Activated naive CD4-positive, alpha-beta T cell treated with anti-CD3 and anti-CD28 coated beads, Interleukin-2, amount 10 ng/mL, durations not matched to agents 7 days and 5 days (primary cell): ENCODE measurements at regions not wholly inside any gene's neighbourhood (a gene's known extent, or its start where the extent isn't known, plus 50 kb on each side); places are given as distances from the start of the nearest gene placed in this dataset.

Experiments used
- CTCF ChIA-PET: fragments of 350-600 bp; sonication (Branson Sonifier 250); formaldehyde crosslinking; loops from one replicate; lab custom pipeline; 2021; ENCODE audit warnings: antibody characterized with exemption; lab: Charles Lee
- DNase-seq: peaks from one replicate; pipeline ENCODE4 v3.0.0-alpha.2; 2020
- H3K27ac Mint-ChIP-seq: one replicate; pipeline ENCODE4 v1.8.0; 2021; ENCODE audit warnings: mild to moderate bottlenecking, moderate library complexity, mixed read lengths
- H3K27me3 Mint-ChIP-seq: one replicate; pipeline ENCODE4 v1.8.0; 2021; ENCODE audit warnings: mild to moderate bottlenecking, mixed read lengths
- H3K36me3 Mint-ChIP-seq: one replicate; pipeline ENCODE4 v1.8.0; 2021; ENCODE audit warnings: mixed read lengths
- H3K4me1 Mint-ChIP-seq: one replicate; pipeline ENCODE4 v1.8.0; 2021; ENCODE audit warnings: mixed read lengths
- H3K4me3 Mint-ChIP-seq: one replicate; pipeline ENCODE4 v1.8.0; 2021; ENCODE audit warnings: mild to moderate bottlenecking, moderate library complexity, mixed read lengths
- H3K9me3 Mint-ChIP-seq: one replicate; pipeline ENCODE4 v1.8.0; 2021; ENCODE audit warnings: mixed read lengths

- Mint-ChIP-seq H3K27ac (no peak overlapping the region), H3K36me3 (peaks cover 6% of the 10 kb centered on the region), H3K9me3 (no peaks in the 10 kb centered on the region), H3K27me3 (no peaks in the 10 kb centered on the region), H3K4me1 (no peaks in the 10 kb centered on the region), H3K4me3 (no peak overlapping the region)
- CTCF ChIA-PET: no interaction called here
- DNase-seq: no peak
Measured at GRCh38 chr12:124517260-124518050, 50.0 kb downstream of the NCOR2 start.

GRCh38 chr12:124516850-124517249, 50.6 kb downstream of the NCOR2 start:
- Mint-ChIP-seq H3K27ac (no peak overlapping the region), H3K36me3 (peaks cover 4% of the 10 kb centered on the region), H3K9me3 (no peaks in the 10 kb centered on the region), H3K27me3 (no peaks in the 10 kb centered on the region), H3K4me1 (no peaks in the 10 kb centered on the region), H3K4me3 (no peak overlapping the region)
- no peak for DNase-seq
- CTCF ChIA-PET: no interaction called here

- Mint-ChIP-seq H3K4me1 (no peaks in the 10 kb centered on the region), H3K27me3 (no peaks in the 10 kb centered on the region), H3K36me3 (peaks cover 4% of the 10 kb centered on the region), H3K9me3 (no peaks in the 10 kb centered on the region), H3K4me3 (no peak overlapping the region), H3K27ac (no peak overlapping the region)
- CTCF ChIA-PET: no interaction called here
- DNase-seq: no peak
Measured at GRCh38 chr12:124515981-124516380, 51.4 kb downstream of the NCOR2 start.

GRCh38 chr12:124514996-124515932, 52.1 kb downstream of the NCOR2 start:
- CTCF ChIA-PET: interaction anchor here (0.7 kb wide), 1 partner anchor 728 kb away, joined by 3 read pairs; no protein-coding TSS in a partner anchor
- H3K27me3 Mint-ChIP-seq: no peaks in the 10 kb centered on the region
- H3K36me3 Mint-ChIP-seq: peaks cover 4% of the 10 kb centered on the region
- H3K4me3 Mint-ChIP-seq: no peak overlapping the region
- no peak for DNase-seq
- H3K4me1 Mint-ChIP-seq: no peaks in the 10 kb centered on the region
- no peak overlapping the region for H3K27ac Mint-ChIP-seq
- H3K9me3 Mint-ChIP-seq: no peaks in the 10 kb centered on the region

DNA sequence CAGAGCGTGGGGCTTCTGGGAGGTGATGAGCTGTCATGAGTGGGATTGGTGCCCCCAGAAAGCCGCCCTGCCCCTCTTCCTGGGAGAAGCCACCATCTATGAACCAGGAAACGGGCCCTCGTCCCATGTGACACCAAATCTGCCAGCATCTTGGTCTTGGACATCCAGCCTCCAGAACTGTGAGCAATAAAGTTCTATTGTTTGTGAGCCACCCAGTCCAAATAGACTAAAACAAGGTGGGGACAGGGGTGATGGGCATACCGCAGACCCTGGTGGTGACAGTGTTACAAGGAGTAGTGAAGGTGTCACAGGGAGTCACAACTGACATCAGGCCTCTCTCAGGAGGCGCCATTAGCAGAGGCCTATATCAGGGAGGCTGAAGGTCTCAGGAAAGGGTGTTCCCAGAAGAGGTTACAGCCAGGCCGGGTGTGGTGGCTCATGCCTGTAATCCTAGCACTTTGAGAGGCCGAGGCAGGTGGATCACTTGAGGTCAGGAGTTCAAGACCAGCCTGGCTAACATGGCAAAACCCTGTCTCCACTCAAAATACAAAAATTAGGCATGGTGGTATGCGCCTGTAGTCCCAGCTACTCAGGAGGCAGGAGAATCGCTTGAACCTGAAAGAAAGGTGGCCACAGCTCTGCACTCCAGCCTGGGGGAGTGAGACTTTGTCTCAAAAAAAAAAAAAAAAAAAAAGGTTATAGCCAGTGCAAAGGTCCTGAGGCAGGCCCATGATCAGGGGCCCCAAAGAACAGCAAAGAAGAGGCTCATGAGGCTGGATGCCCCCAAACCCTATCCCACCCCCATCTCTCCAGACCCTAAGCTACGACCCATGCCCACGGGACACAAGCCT, 53.0 kb downstream of the NCOR2 start:
- H3K4me1 Mint-ChIP-seq: no peaks in the 10 kb centered on the region
- no peak overlapping the region for H3K27ac Mint-ChIP-seq
- H3K9me3 Mint-ChIP-seq: no peaks in the 10 kb centered on the region
- DNase-seq: no peak
- H3K27me3 Mint-ChIP-seq: no peaks in the 10 kb centered on the region
- no peak overlapping the region for H3K4me3 Mint-ChIP-seq
- CTCF ChIA-PET: interaction anchor here (0.7 kb wide), 1 partner anchor 727 kb away, joined by 3 read pairs; no protein-coding TSS in a partner anchor
- H3K36me3 Mint-ChIP-seq: peaks cover 4% of the 10 kb centered on the region

- H3K27me3 Mint-ChIP-seq: no peaks in the 10 kb centered on the region
- H3K36me3 Mint-ChIP-seq: peaks cover 4% of the 10 kb centered on the region
- CTCF ChIA-PET: no interaction called here
- H3K4me3 Mint-ChIP-seq: no peak overlapping the region
- no peaks in the 10 kb centered on the region for H3K9me3 Mint-ChIP-seq
- no peaks in the 10 kb centered on the region for H3K4me1 Mint-ChIP-seq
- H3K27ac Mint-ChIP-seq: no peak overlapping the region
- DNase-seq: no peak
Measured at GRCh38 chr12:124513297-124513867, 54.0 kb downstream of the NCOR2 start.

DNA sequence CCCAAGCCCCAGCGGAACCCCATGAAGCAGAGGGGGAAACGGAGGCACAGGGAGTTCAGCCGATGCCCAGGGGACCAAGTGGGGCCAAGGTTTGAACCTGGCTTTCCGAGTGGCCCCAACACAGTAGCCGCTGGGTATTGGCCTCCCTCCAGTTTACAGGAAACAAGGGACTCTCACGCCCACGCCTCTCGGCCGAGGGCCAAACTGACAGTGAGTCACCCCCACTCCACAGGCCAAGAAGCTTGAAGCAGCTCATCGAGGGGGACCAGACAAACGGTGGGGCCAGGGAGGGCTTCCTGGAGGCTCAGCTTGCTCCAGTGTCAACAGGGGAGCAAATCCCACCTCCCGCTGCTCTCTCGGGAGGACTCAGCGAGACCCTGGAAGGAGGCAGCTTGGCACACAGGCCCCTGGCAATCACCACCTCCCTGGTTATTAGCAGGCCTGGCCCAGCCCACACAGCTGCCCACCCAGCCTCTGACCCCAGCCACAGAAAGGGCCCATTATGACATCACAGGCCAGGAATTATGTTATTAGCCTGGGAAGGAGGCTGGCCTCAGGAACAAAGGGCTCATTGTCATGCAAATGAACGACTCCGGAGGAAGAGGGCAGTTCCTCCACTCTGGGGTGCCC, 54.6 kb downstream of the NCOR2 start:
- Mint-ChIP-seq H3K27me3 (no peaks in the 10 kb centered on the region), H3K36me3 (peaks cover 4% of the 10 kb centered on the region), H3K4me1 (no peaks in the 10 kb centered on the region), H3K4me3 (no peak overlapping the region), H3K9me3 (no peaks in the 10 kb centered on the region), H3K27ac (no peak overlapping the region)
- CTCF ChIA-PET: no interaction called here
- DNase-seq: no peak

- CTCF ChIA-PET: interaction anchor here (1.0 kb wide), 1 partner anchor 11 kb away, joined by 4 read pairs; no protein-coding TSS in a partner anchor
- Mint-ChIP-seq H3K27ac (no peak overlapping the region), H3K36me3 (peaks cover 4% of the 10 kb centered on the region), H3K4me3 (no peak overlapping the region), H3K4me1 (no peaks in the 10 kb centered on the region), H3K9me3 (no peaks in the 10 kb centered on the region), H3K27me3 (no peaks in the 10 kb centered on the region)
- DNase-seq: no peak
Measured at GRCh38 chr12:124511259-124511985, 56.0 kb downstream of the NCOR2 start.

GRCh38 chr12:124510301-124510970, 57.0 kb downstream of the NCOR2 start:
- Mint-ChIP-seq H3K4me3 (no peak overlapping the region), H3K4me1 (no peaks in the 10 kb centered on the region), H3K36me3 (peaks cover 1% of the 10 kb centered on the region), H3K27ac (no peak overlapping the region), H3K9me3 (no peaks in the 10 kb centered on the region), H3K27me3 (no peaks in the 10 kb centered on the region)
- CTCF ChIA-PET: interaction anchor here (1.0 kb wide), 1 partner anchor 10 kb away, joined by 4 read pairs; no protein-coding TSS in a partner anchor
- DNase-seq: peak; percentile 37

DNA sequence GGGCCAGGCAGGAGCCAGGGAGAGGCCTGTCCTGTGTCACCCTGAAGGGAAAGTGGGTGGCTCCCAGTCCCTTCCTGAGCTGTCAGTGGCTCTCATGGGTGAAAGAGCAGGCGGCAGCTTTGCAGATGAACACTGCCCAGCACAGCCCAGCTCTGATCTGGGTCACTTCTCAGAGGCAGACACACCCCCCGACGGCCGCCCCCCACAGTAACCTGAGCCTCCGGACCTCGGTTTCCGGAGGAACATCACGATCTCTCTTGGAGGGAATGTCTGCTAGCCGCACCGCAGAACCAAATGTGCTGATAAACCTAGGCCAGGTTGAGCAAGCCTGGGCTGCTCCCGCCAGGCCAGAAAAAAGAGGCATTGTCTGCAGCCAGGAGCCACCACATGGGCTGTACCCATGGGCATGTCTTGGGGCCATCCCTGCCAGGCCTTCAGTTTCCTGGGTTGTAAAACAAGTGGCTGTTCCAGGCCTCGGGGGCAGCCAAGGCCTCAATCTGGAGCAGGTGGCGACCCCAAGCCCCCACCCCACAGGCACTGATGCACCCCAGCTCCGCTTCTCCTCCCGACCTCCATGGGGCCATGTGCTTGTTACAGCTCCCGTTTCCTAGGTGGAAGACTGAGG, 57.6 kb downstream of the NCOR2 start:
- Mint-ChIP-seq H3K27ac (no peak overlapping the region), H3K4me3 (no peak overlapping the region), H3K4me1 (no peaks in the 10 kb centered on the region), H3K36me3 (no peaks in the 10 kb centered on the region), H3K9me3 (no peaks in the 10 kb centered on the region), H3K27me3 (no peaks in the 10 kb centered on the region)
- CTCF ChIA-PET: interaction anchor here (0.6 kb wide), 1 partner anchor 117 kb away, joined by 3 read pairs; no protein-coding TSS in a partner anchor
- DNase-seq: no peak

DNA sequence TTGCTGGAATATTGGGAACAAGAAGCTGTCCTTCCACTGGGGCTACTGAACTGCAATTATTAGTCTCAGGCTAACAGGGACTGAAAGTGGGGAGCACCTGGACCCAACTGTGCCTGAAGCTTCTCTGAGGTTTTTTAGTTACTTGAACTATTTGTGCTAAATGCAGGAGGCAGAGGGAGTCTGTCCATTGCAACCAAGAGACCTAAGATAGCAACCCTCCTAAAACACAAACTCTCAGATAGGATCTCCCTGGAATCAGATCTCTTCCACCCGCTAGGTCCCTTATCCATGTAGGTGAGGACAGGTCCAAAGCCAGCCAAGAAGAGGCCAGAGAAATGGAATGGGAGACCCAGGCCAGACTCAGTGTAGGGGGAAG, 58.1 kb downstream of the NCOR2 start:
- Mint-ChIP-seq H3K9me3 (no peaks in the 10 kb centered on the region), H3K4me3 (no peak overlapping the region), H3K27ac (no peak overlapping the region), H3K27me3 (no peaks in the 10 kb centered on the region), H3K4me1 (no peaks in the 10 kb centered on the region), H3K36me3 (no peaks in the 10 kb centered on the region)
- CTCF ChIA-PET: interaction anchor here (0.6 to 1.2 kb wide), 2 partner anchors 12 to 117 kb away, joined by 3 to 4 read pairs; no protein-coding TSS in a partner anchor
- DNase-seq: no peak
